ENCODE measurements at regions not wholly inside any gene's neighbourhood (a gene's known extent, or its start where the extent isn't known, plus 50 kb on each side); places are given as distances from the start of the nearest gene placed in this dataset.

DNA sequence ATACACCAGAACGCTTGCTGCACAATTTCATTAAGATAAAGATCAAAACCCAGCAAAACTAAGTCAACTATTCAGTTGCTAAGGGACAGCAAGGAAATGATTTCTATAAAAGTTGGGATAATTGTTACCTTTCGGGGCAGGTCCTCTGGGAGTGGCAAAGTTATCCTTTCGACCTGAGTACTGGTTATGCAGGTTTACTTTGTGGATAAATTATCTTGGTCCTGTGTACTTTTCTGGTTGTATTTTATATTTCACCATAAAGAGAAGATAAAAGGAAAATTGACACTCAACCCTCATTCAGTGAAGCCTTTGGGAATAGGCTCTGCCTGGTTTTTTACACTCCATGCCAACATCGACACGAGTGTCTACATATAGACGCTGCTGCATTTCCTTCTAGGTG lies 146.5 kb downstream of the SYK start:
- DNase-seq (ENCODE audit: low read depth), result no peak

DNA sequence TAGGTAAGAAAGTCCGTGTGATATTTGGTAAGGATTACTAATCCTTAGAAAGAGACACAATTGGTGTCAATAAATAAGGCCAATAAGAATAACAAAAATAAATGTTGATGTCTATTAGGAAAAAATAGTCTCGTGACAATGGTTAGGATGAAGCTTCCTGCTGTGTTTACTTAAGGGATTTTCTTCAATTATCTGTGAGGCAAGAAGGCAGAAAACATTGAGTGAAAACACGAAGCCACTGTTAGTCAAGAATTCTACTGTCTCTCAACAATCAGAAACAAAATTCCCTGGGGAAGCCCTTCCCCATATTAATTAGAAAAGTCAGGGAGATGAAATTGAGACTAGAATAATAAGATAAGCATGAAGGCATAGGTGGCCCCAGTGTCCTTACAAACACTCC lies 149.0 kb downstream of the SYK start:
- DNase-seq (ENCODE audit: low read depth), result no peak

DNA sequence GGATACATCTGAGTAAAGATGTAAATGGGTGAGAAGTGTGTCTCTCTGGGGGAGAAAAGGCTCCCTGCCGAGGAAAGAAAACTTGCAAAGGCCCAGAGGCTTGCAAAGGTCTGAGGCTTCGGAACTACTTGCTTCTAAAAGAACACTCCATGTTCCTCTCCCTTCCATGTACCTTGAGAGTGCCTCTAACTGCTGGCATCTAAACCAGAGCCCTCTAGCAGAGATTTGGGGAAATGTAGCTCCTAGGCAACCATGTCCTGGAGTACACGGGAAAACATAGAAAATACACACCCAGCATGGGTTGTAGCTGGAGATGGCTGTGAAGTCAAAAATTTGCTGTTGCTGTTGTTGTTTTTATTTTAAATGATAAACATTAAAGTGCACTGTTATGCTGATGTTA lies 151.6 kb downstream of the SYK start:
- no peak for DNase-seq (ENCODE audit: low read depth)

DNA sequence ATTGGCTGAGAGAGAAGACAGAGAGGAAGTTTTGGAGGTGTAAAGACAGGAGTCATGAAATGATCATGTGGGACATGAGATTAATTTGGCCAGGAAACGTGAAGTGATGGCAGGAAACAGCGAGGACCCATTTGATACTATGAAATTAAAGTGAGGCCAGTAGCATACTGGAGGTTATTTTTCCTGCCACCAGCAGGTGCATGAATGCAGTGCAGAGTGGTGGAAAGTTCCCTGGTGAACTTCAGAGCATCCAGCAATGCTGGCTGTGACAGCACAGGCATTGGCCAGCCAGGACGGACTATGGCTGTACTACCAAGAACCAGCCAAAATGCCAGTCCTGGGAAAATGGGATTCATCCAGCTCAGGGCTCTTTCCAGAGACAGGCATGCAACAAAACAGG lies 152.2 kb downstream of the SYK start:
- DNase-seq (ENCODE audit: low read depth), result no peak

DNA sequence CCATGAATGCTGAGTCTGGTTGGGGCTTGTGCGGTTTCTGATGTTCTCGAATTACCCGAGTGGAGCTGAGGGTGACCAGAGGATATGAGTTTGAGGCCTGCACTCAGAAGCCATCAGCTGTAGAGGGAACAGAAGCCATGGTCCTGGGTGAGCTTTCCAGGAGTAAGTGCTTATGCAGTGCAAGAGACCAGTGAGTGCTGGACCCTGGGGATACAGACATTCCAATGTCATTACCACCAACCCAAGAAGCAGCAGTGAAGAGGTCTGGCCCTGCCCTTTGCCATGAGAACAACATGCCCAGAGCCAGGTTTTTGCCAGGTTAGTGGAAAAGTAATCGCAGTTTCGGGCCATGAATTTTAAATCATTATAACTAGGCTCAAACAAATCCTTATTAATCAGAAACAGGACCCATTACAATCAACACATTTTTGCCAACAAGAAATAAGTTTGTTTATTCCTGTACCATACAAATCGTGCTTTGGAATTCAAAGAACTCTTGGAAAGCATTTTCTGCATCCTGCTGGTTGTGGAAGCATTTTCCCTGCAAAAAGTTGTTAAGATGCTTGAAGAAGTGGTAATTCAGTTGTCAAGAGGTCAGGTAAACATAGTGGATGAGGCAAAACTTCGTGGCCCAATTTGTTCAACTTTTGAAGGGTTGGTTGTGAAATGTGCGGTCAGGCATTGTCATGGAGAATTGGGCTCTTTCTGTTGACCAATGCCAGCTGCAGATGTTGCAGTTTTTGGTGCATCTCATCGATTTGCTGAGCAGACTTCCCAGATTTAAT lies 154.6 kb downstream of the SYK start:
- no peak for DNase-seq (ENCODE audit: low read depth)

DNA sequence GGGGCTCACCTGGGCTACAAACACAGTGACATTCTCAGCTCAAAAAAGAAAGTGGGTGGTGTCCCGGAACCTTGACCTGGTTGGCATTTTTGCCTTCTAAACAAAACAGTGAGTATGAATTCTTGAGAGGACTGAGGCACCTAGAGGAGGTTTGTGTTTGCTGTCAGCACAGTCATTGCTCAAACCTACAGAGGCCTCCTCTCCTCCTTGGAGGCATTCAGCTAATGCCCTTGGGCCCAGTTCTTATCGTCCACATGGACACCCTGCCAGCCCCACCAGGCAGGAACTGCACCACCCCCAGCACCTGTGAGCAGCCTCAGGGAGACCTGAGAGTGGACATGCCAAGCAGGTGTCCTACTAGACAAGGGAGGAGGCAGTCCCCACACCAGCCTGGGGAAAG lies 156.7 kb downstream of the SYK start:
- no peak for DNase-seq (ENCODE audit: low read depth)

DNA sequence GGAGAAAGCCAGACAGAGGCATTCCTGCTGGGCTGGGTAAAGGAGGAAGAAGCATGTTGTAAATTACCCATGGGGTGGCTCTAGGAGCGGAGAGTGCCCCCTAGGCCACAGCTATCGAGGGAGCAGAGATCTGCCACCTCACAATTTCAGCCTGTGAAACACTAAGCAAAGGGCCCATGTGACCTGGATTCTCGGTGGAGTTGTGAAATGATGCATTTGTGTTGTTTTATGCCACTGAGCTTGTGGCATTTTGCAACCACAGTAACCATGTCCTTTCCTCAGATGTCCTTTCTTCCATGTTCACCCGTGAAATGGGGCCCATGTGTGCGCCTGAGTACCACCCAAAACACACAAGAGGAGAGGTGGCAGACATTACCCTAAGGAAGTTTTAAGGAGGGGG lies 159.3 kb downstream of the SYK start:
- DNase-seq (ENCODE audit: low read depth), result no peak

DNA sequence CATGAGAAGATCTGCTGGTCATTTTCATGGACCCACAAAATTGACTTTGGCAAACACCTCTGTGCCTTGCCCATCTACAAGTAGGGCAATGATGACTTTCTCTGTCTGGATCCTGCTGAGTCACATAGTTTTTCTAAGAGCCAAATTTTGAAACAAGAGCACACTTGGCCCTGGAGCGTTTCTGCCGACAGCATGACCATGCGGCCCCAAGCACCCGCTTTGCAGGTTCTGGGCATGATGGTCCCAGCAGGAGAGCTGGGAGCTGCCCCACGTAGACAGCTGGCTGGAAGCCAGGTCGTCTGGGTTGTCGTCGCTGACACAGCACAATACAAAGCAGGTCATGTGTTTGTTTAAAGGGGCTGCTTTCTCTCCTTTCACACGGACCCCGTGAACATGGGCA lies 159.8 kb downstream of the SYK start:
- no peak for DNase-seq (ENCODE audit: low read depth)

DNA sequence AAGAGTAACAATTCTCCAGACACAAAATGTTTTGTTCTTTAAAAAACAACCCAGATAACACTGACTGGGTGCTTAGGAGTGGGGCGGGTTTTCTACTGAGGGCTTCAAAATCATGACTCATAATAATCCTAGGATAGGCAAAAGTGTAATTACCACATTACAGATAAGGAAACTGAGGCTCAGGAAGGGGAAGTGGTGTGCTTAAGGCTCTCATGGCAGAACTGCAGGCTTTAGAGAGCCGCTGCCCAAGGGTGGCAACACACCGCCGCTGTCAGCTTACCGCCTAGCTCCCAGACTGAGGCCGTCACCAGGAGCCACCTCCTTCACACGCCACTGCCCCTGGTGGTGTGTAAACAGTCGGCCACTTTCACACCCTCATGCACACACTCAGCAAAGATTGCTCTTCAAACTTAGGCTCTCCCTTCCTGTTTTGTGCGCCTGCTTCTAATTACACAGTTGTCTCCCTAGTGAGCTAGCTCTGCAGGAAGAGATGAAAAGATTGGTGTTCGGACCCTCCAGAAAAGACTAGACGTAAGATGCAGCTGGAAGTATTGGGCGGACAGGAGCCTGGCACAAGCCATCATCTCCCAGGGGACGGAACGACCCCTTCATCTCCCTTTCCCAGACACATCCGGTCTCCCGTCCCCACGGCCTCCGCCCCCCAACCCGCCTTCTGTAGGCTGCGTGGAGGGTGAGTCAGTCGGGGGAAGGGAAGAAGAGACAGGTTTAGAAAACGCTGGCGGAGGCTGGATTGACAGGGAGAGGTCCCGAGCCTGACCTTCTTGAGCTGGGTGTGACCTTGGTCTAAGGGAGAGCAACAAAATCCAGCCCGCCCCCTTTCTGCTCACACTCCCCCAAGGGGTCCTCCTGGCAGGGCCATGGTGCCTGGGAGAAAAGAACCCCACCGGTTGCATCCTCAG lies 162.7 kb downstream of the SYK start:
- no peak for DNase-seq (ENCODE audit: low read depth)

DNA sequence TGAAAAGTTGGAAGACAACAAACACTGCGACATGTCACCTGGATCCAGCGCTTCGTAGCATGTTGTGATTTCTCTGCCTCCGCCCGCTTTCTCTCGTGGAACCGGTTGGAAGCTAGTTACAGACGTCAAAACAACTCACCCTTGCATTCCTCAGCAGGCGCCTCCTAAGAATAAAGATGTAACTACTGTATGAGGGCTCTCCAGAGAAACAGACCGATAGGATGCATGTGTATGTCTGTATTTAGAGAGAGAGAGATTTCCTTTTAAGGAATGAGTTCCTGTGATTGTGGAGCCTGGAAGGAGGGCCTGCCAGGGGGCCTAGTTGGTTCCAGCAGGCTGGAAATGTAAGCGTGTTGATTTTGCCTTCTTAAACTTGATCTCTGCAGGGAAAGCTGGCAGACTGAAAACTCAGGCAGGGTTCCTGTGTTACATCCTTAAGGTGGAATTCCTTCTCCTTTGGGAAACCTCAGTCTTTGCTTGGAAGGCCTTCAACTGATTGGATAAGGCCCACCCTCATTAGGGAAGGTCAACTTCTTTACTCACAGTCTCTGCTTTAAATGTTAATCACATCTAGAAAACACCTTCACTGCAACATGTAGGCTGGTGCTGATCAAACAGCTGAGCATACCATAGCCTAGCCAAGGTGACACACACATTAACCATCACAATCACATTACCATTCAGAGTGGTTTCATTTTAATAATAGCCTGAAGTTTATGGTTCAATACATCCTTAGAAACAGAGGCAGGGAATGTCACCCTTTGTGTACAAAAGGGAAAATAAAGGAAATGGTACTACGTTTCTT lies 163.8 kb downstream of the SYK start:
- no peak for DNase-seq (ENCODE audit: low read depth)

DNA sequence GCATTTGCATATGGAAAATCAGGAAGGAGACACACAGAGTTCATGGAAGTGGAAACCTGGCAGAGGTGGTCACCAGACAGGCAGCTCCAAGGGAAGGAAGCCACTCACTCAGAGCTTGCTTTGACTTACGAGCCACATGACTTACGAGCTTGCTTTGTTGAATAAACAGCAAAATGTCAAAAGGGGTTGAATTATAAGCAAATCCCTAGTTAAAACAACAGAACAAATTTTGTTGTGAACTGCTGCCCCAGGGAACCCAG lies 164.3 kb downstream of the SYK start:
- no peak for DNase-seq (ENCODE audit: low read depth)

DNA sequence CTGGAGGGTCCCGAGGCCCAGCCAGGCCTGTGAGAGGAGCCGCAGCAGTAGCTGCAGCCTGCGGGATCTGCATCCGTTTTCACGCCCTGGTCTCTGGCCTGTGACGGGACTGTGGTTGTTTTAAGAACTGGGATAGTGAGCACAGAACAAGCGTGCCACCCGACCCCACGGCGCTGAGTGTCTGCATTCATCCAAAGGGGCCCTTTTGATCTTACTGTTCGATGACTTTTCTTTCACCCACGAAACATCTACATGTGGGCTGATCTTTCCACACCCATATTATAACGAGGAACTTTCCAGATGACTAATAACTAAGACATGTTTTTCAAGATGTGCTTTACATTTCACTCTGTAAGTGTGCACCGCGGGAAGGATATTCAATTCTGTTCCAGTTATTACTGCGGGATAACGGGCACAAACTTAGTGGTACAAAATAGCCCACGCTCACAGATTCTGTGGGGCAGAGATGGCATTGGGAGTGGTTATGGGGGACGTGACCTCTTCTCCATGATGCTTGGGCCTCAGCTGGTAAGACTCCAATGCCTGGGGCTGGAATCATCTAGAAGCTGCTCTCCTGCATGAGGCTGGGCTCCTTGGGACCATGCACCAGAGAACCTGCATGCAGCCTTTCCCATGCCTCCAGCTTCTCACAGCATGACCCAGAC lies 165.0 kb downstream of the SYK start:
- DNase-seq (ENCODE audit: low read depth), result no peak

DNA sequence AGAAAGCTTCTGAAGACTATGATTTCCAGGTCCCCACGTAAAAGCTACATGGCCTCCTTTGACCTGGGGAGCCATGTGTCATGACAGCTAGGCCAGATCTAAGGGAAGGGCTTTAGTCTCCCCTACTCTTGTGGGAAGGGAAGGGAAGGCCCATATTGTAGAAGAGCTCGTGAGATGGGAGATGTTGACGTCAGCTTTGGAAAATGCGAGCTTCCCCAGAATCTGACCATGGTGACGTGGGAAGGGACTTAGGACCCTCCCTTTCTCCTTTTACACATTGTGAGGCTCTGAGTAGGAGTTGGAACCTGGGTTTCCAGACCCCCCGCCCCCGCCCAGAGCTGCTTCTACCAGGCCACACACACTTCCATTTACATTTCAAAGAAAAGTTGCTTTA lies 165.5 kb downstream of the SYK start:
- DNase-seq (ENCODE audit: low read depth), result no peak

DNA sequence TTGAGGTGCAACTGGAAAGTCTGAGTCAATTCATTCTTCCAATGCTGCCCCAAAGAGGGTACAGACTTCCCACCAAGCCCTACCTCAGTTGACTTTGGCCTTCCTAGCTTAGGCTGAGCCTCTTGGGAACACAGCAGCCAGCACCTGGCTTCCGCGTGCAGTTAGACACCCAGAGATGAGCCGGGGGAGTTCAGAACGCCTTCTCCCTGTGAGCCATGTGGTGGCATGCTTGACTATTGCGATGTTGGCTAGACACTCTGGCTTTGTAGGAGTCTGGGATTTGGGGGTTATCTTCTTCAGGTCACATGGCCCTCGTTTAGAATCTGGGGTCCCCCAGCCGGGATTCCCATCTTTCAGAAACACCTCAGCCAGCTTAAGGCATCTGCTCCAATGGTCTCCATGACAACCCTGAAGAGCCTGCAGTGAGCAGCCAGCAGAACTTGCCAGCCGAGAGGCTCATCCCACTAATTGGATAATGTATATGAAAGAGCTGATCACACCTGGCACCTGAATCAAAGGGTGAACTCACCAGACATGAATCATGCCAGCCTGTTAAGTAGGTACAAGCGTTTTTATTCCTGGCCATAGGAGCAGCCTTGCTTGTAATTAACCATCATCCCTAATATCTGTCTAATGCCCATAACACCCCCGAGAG lies 167.5 kb downstream of the SYK start:
- DNase-seq (ENCODE audit: low read depth), result no peak

DNA sequence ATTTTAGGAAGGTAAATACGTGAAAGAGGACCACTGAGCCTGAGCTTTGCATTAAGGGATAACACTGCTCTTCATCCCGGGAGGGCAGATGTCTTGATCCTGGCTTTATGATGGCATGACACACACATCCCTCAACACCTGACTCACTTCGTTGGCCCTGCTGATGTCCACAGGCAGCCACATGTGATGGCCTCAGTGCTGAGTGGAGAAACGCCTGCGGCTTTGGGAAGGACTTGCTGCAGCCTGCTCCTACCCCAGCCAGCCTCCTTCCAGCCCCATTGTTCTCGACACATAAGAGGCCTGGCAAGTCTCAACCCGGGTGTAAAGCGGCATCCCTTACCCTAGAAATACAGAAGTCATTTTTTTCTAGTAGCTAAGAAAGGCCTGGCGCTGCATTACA lies 169.0 kb downstream of the SYK start:
- DNase-seq (ENCODE audit: low read depth), result no peak

DNA sequence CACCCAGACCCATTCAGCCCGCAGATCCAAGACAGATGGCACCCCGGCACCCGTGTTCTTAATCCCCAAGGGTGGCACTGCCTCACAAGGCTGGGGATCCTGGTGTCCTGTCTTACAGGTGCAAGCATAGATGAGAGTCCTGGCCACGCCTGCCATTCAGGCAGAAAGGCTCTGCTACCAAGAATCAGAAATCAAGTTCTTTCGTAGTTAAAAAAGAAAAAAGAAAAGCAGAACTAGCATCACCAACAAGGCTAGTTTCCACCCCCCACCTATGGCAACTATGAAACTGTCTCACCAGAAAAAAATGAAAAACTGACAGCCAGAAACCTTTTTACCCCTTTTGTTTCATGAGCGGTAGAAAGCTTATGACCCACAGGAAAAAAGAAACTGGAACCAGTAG lies 170.4 kb downstream of the SYK start:
- DNase-seq (ENCODE audit: low read depth), result no peak

DNA sequence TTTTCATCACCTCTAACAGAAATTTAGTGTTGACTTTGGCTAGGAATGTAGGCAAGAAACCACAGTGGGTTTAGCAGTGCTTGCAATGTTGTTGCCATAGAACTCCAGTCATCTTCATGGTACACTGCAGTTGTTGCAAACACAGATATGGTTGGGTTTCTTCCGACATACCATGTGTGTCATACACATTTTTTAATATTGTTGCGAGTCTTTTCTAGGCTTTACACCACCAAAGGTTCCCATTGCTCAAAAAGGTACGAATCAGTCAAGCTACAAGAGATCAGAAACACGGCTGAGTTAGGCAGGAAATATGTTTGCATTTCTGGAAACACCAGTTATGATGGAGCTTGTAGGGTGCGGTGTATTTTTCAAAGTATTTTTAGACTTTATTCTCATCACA lies 172.4 kb downstream of the SYK start:
- no peak for DNase-seq (ENCODE audit: low read depth)

DNA sequence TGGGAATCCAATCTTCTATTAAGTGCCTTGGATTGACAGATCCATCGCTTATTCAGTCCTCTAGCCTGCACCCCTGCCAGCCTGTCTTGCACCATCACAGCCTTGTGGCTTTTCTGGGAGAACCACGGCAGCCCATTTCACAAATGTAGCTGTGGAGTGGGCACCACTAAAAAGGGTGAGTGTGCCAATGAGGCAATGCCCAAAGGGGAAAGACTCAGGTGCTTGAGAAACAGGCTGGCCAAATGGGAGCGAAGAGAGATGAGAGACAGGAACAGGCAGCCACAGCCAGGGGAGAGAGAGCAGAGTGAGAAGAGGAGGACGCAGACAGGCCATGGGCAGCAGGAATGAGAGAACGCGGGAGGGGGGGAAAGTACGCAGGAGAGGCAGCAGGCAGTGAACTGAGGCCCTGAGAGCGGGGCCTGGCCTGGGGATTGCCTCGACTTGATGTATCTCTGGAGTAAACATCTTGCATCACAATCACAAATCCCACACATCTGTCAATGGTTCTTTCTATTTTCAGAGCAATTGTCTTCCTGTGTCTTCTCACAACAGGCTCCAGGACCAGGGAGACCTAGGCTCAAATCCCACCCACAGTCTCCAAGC lies 173.1 kb downstream of the SYK start:
- DNase-seq (ENCODE audit: low read depth), result no peak

DNA sequence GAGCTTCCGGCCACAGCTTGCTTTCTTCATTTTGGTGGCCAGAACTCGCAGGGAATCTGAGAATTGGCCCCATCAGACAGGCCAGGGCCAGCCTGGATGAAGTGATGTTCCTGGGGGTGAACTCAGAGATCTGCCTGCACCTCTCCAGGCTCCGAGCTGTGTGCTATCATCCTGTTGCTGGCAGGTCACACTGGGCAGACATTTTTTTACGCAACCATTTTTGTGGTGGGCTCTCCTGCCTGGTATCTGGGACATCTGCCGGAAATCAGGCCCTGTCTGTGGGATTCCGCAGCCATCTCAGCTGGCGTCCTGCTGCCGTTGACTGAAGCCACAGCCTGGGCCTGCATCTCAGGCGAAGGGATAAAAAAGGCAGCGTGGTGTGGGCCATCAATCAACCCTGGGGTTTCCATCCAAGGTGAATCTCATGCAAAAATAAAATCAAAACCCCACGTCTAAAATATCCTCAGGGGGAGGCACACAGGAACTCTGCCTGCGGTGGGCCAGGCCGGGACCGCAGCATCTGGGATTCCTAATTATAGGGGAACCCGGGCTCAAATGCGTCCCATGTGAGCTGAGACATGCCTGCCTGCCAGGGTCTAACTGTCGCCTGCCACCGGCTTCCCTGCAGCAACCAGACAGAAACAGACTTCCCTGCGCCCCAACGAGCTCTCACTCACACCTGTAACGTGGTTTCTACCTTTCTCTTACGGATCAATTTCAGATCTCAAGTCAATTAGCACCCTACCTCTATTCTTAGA lies 174.3 kb downstream of the SYK start:
- DNase-seq (ENCODE audit: low read depth), result no peak

DNA sequence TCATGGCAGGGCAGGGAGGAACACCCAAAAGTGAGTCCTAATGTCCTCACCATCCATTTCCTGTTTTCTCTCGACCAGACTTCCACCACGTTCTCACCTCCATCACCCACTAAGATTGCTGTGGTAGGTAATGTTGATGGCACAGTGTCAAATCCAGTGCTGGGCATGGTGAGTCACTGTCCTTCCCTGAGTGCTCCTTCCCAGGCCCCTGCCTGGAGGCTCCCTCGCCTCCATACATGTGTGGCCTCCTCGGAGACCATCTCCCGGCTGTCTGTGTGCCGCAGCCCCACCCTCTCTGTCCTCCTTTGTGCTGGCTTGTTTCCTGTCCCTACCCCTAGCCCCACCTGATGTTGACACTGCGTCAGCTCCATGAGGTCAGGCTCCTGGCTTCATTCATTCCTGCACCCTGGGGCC lies 177.5 kb downstream of the SYK start:
- DNase-seq (ENCODE audit: low read depth), result no peak

DNA sequence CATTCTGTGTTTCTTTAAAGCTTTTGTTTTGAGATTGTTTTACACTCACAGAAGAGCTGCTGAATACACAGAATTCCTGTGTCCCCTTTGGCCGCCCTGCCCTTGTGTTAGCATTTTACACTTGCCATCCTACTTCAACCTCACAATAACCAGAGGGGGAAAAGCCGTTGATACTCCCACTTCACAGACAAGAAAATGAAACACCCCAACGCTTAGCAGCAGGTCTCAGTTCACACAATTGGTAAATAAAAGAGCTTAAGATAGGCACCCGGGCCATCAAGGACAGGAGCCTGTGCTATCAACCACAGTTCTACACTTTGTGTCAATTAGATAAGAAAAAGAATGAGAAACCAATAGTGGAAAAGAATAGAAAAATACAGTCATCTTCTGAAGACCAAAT lies 178.0 kb downstream of the SYK start:
- no peak for DNase-seq (ENCODE audit: low read depth)
